Kidney epithelial cell (primary cell): ENCODE measurements at regions not wholly inside any gene's neighbourhood (a gene's known extent, or its start where the extent isn't known, plus 50 kb on each side); places are given as distances from the start of the nearest gene placed in this dataset.

Experiments
- DNase-seq: peaks from one replicate; pipeline ENCODE4 v3.0.0-alpha.2; 2010; ENCODE audit warnings: low read depth
- H3K27me3 ChIP-seq: 2 replicates; pipeline ENCODE4 v1.6.0; 2011; ENCODE audit warnings: low read length; ENCODE audit not compliant: control insufficient read depth, insufficient read depth
- H3K36me3 ChIP-seq: 2 replicates; pipeline ENCODE4 v1.5.1; 2011; ENCODE audit warnings: low read length; ENCODE audit not compliant: control insufficient read depth, insufficient read depth
- H3K4me3 ChIP-seq: 2 replicates; pipeline ENCODE4 v1.5.1; 2011; ENCODE audit warnings: low read depth, mild to moderate bottlenecking, control low read depth, low read length
- CTCF ChIP-seq: IDR thresholded peaks from 2 replicates; pipeline ENCODE4 v1.5.1; 2011; ENCODE audit warnings: mild to moderate bottlenecking, moderate library complexity, low read length, control low read depth, inconsistent platforms; ENCODE audit not compliant: insufficient read depth, poor library complexity, severe bottlenecking

GRCh38 chr22:48395201-48395600 lies 1432.5 kb downstream of the BRD1 start:
- H3K4me3 ChIP-seq, result no peak overlapping the region
- no peaks in the 10 kb centered on the region for H3K36me3 ChIP-seq
- DNase-seq, result no peak
- no peaks in the 10 kb centered on the region for H3K27me3 ChIP-seq
- TF ChIP-seq CTCF, result no peak

GRCh38 chr22:48394787-48395186 lies 1432.9 kb downstream of the BRD1 start:
- Histone ChIP-seq H3K27me3 (no peaks in the 10 kb centered on the region), H3K36me3 (no peaks in the 10 kb centered on the region), H3K4me3 (no peak overlapping the region)
- TF ChIP-seq CTCF, result no peak
- DNase-seq, result no peak

DNA sequence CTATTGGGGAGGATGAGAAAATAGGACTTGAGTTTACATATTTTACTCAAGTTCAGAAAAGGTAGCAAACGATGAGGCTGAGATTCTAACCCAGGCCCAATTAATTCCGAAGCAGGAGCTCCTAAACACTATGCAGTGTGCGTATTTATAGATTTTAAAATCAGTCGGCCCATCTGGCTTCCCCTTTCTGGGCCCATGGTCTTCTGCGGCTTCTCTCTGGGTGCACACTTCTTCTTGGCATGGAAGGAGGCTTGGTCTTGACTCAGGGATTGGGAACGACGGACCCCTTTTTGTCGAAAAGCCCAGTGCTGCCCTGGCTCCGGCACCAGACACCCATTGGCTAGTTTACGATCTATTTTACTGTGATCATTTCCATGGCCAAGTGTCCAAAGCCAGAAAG lies 1433.8 kb downstream of the BRD1 start:
- TF ChIP-seq CTCF, result no peak
- no peaks in the 10 kb centered on the region for H3K27me3 ChIP-seq
- DNase-seq, result no peak
- no peak overlapping the region for H3K4me3 ChIP-seq
- H3K36me3 ChIP-seq, result no peaks in the 10 kb centered on the region

- H3K4me3 ChIP-seq, result no peak overlapping the region
- no peaks in the 10 kb centered on the region for H3K27me3 ChIP-seq
- TF ChIP-seq CTCF, result no peak
- no peak for DNase-seq
- H3K36me3 ChIP-seq, result no peaks in the 10 kb centered on the region
These were observed 1434.7 kb downstream of the BRD1 start for GRCh38 chr22:48393041-48393370.

DNA sequence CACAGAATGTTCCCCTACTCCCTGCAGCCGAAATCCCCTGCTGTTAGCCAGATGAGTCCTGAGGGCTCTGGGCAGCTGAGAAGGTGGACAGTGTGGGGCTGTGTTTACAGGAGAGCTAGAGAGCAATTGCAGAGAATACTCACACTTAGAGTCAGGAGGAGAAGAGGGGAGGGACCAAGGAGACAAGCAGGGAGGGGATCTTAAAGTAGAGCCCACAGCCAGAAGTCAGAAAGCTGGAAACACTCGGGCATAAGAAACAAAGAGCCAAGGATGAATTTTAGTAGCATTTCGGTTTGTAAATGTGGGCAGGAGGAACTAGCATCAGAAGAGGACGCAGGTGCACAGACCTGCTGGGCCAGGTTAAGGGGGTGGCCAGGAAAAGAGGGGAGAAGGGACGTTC lies 1435.9 kb downstream of the BRD1 start:
- Histone ChIP-seq H3K27me3 (no peaks in the 10 kb centered on the region), H3K4me3 (no peak overlapping the region), H3K36me3 (no peaks in the 10 kb centered on the region)
- TF ChIP-seq CTCF, result no peak
- no peak for DNase-seq

DNA sequence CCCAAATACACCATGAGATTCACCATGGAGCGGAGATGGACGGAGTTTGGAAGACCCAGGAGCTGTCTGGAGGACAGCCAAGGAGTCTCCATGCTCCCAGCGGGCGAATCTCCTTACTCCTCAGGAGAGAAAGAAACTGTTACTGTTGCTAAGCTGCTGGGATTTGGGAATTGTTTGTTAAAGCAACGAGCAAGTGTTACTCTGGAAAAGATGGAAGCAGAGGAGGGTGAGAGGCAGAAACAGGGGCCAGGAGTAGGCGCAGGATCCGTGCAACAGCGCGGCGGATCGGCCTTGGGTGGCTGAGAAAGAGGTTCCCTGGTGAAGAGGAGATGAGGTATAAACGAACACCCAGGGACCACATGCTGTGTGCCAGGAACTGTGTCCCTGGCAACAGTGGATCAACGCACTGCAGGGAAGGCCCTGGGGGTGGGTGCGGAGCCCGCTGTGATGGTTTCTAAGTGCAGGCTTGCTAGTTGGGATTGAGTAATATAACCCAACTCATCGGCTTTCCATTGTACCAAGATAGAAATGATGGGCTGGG lies 1436.4 kb downstream of the BRD1 start:
- TF ChIP-seq CTCF, result no peak

More for the DNA sequence above, 1436.4 kb downstream of the BRD1 start:
- Histone ChIP-seq H3K27me3 (no peaks in the 10 kb centered on the region), H3K4me3 (no peak overlapping the region), H3K36me3 (no peaks in the 10 kb centered on the region)
- no peak for DNase-seq
